NCI-H2171 treated with DMSO at 0.1 percent for 48 hours (cell line): ENCODE measurements at regions not wholly inside any gene's neighbourhood (a gene's known extent, or its start where the extent isn't known, plus 50 kb on each side); places are given as distances from the start of the nearest gene placed in this dataset.
"Not testable (repeated sequence)": the region's sequence is repeated elsewhere in the genome, so short reads cannot be mapped to it uniquely, and the experiment has no call there.

Source experiments
- DNase-seq: peaks from one replicate; lab custom pipeline; 2025; lab: John Stamatoyannopoulos, UW

GRCh38 chr10:63920926-63921325 is 399.7 kb downstream of the REEP3 start:
- no peak for DNase-seq

DNA sequence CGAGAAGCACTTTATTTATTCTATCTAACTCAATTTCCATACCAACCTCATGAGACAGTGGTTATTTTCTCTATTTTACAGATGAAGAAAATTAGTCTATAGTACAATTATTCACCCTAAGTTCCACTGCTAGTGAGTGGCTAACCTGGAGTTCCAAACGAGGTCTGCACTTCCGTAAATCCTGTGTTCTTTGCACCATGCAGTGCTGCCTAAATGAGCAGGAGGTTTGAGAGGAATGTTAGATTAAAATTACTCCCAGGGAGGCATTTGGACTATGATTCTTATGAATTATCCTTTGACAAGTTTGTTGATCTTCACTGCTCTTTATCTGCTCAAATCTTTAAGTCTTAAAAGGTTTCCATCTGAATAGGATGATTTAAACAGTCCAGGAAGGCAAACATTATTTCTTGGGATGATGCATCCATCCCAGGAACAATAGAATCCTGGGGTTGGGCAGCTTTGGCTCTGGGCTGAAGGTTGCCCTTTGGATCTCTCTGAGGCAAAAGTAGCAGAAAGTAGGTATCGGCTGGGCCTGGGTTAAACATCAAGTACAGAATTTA is 400.8 kb downstream of the REEP3 start:
- DNase-seq, result no peak

GRCh38 chr10:63922468-63923284 is 401.5 kb downstream of the REEP3 start:
- DNase-seq, result no peak

- peak; percentile 83 for DNase-seq
Measured at GRCh38 chr10:63929831-63930467, 408.7 kb downstream of the REEP3 start.

- no peak for DNase-seq
Measured at GRCh38 chr10:63930584-63930983, 409.4 kb downstream of the REEP3 start.

- DNase-seq, result no peak
Measured at GRCh38 chr10:63935705-63936104, 414.5 kb downstream of the REEP3 start.

GRCh38 chr10:63940277-63940922 is 419.2 kb downstream of the REEP3 start:
- no peak for DNase-seq

GRCh38 chr10:63964406-63964805 is 443.2 kb downstream of the REEP3 start:
- no peak for DNase-seq

- no peak for DNase-seq
Measured at GRCh38 chr10:63965846-63966245, 444.6 kb downstream of the REEP3 start.

DNA sequence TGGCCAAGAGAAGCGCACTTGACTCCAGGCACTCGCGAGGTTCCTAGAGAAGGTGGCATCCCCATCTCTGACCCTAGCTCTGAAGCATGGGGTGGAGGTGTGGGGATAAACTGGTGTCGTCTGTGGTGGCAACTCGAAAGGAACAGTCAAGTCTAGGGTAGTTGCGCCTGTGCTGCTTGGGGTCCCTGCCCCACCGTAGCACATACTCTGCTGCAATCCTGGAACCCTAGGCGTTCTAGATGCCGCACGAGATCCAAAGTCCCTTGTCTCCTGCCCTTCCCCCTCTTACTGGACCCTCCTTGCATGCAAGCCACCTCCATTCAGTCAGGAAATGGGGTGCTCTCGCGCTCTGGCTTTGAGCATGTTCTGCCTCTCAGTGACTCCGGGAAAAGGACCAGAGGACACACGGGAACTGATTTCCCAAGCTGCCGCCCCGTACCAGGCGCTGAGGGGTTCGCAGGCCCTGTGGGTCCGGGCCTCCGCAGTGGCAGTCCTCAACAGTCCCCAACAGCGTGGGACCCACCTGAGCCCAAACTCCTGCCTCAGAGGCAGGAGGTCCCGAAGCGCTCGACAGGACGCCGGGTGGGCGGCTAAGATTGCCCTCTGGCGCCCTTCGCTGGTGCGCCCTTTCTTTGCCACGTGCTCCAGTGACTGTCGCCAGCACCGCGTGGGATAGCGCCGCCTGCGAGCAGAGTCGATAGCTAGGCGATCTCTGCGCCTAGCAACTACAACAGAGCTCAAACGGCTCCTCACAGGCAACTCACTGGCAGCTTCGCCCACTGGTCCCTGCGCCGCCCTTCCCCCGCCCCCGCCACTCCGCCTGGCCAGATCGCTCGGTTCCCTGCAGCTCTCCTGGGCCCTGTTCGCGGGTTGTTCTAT is 452.0 kb downstream of the REEP3 start:
- no peak for DNase-seq

DNA sequence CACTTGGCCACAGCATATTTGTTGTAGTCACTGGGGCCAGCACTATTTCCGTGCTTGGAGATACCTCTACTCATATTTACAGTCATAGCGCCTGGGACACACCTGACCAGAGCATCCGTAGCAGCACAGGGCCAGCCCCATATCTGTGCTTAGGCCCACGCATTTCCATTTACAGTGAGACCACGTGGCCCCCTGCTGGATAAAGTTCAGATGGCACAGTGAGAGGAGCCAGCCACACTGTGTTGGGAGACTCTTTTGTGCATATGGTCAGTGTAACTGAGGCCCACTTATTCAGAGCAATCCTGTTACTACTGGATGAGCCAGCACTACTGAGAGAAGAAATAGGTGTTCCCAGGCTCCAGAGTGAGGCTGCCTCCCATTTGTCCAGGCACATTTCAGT is 455.3 kb downstream of the REEP3 start:
- DNase-seq, result peak; percentile 21

DNA sequence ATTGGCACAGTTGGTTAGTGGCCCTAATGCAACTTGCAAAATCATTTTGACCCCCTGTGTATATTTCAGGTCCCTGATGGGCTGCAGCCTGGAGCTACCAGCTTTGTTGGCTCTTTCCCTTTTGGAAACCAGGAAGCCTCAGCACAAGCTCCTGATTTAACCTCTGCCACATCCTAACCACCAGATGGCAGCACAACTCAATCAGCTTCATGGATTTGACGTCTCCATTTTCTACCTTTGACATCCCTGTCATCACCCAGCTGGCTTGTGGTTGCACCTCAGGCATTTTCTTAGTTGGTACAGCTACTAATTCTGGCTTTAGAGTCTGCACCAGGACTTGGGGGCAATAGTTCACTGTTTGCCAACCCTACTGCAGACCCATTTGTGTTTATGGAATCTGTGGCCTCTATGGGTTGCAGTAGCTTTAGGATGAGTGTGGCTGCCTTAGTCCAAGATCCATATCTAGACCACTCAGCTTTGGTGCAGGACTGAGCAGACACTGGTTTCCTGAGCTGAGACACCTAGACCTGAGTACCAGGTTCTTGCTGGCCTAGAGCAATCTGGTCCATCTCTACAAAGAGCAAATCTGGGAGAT is 456.2 kb downstream of the REEP3 start:
- DNase-seq, result peak; percentile 45

GRCh38 chr10:63980870-63981269 is 459.7 kb downstream of the REEP3 start:
- not testable (repeated sequence) for DNase-seq

DNA sequence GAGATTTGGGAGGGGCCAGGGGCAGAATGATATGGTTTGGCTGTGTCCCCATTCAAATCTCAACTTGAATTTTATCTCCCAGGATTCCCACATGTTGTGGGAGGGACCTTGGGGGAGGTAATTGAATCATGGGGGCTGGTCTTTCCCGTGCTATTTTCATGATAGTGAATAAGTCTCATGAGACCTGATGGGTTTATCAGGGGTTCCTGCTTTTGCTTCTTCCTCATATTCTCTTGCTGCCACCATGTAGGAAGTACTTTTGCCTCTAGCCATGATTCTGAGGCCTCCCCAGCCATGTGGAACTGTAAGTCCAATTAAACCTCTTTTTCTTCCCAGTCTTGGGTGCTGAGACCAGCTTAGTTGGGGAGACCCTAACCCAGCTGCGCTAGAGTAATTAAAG is 462.9 kb downstream of the REEP3 start:
- not testable (repeated sequence) for DNase-seq

- DNase-seq, result no peak
Measured at GRCh38 chr10:63986536-63986935, 465.3 kb downstream of the REEP3 start.

DNA sequence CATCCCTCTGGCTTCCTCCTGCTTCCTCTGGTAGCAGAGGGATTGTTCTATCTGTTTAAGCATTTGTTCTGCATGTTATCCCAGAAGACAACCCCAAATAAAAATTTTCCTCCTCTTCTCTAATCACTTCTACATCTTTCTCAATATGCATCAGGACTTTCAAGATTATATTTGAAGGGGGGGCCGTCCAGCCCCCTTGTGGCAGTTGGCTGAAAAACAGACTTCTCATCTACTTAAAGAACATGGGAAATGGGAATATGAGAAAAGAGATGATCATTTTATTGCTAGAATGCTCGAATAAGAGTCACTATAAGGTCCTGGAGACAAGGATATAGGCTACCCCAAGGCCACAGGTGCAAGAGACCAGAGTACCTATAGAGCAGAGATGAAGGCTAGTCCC is 466.0 kb downstream of the REEP3 start:
- DNase-seq, result no peak

GRCh38 chr10:63994371-63994770 is 473.2 kb downstream of the REEP3 start:
- DNase-seq, result no peak

GRCh38 chr10:64007157-64007556 is 486.0 kb downstream of the REEP3 start:
- no peak for DNase-seq

GRCh38 chr10:64010711-64011110 is 489.5 kb downstream of the REEP3 start:
- DNase-seq, result no peak

- DNase-seq, result peak; percentile 81
Measured at GRCh38 chr10:64011912-64012714, 490.9 kb downstream of the REEP3 start.

DNA sequence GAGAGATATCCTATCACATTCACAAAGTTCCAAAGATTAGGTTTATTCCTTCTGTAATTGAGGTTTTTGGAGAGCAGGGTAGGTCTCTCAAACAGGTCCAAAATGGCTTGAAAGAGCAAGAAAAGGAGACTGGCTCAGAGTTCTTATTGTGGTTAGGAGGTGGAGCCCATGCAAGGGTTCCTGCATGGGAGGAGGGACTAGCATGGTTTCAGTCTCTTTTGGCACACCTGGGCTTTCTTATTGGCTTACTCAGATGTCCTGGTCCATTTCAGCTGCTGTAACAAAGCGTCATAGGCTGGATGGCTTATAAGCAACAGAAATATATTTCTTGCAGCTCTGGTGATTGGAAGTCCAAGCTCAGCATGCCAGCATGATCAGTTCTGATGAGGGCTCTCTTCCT is 493.1 kb downstream of the REEP3 start:
- no peak for DNase-seq
